ENCODE measurements at regions not wholly inside any gene's neighbourhood (a gene's known extent, or its start where the extent isn't known, plus 50 kb on each side); places are given as distances from the start of the nearest gene placed in this dataset.
A peak's percentile ranks its signal among the peaks of the same experiment; 100 is the strongest.
"Not testable (repeated sequence)": the region's sequence is repeated elsewhere in the genome, so short reads cannot be mapped to it uniquely, and the experiment has no call there.

GRCh38 chr9:34773306-34773910, 63.5 kb upstream of the CCL21 start:
- DNase-seq (ENCODE audit: extremely low read depth, low read depth): no peak
- H3K4me3 ChIP-seq (replicated peaks; ENCODE audit: low read depth, low read length): no peak overlapping the region
- no peak for TF ChIP-seq CTCF (IDR thresholded peaks at IDR 0.05; ENCODE audit: low read depth, low read length, missing control alignments)

GRCh38 chr9:34771007-34771406, 61.1 kb upstream of the CCL21 start:
- H3K4me3 ChIP-seq (replicated peaks; ENCODE audit: low read depth, low read length): no peak overlapping the region
- no peak for DNase-seq (ENCODE audit: extremely low read depth, low read depth)
- TF ChIP-seq CTCF (IDR thresholded peaks at IDR 0.05; ENCODE audit: low read depth, low read length, missing control alignments): no peak

GRCh38 chr9:34767087-34767486, 57.2 kb upstream of the CCL21 start:
- not testable (repeated sequence) for H3K4me3 ChIP-seq (replicated peaks; ENCODE audit: low read depth, low read length); DNase-seq (ENCODE audit: extremely low read depth, low read depth)

- not testable (repeated sequence) for DNase-seq (ENCODE audit: extremely low read depth, low read depth); H3K4me3 ChIP-seq (replicated peaks; ENCODE audit: low read depth, low read length)
- peak; percentile 69 for TF ChIP-seq CTCF (IDR thresholded peaks at IDR 0.05; ENCODE audit: low read depth, low read length, missing control alignments)
Measured at GRCh38 chr9:34760196-34761040, 50.5 kb upstream of the CCL21 start.

Measured in HFF-Myc (cell line).